K562 (cell line): ENCODE measurements at regions not wholly inside any gene's neighbourhood (a gene's known extent, or its start where the extent isn't known, plus 50 kb on each side); places are given as distances from the start of the nearest gene placed in this dataset.

Source experiments
- ATAC-seq: fragments of 200-7000 bp; cut with Tn5 transposase; 3 replicates; pipeline ENCODE4 v1.9.1; 2020; ENCODE audit warnings: moderate library complexity
- BruUV-seq: library from RNA; stranded (reverse); fragments of 400-500 nt; replicated peaks from 2 replicates; lab custom pipeline; 2021; lab: Mats Ljungman, UMichigan
- CTCF ChIA-PET: fragments of 300-600 bp; formaldehyde crosslinking; extraction: SDS; loops from one replicate; lab custom pipeline; 2021; ENCODE audit warnings: low intra/inter-chr PET ratio; lab: Yijun Ruan, JAX
- POLR2A ChIA-PET: fragments of 300-600, 350-650 bp; sonication (Branson Sonifier 250); formaldehyde crosslinking; extraction: SDS; loops from one replicate; lab custom pipeline; 2021; ENCODE audit warnings: antibody characterized with exemption, inconsistent platforms; lab: Yijun Ruan, JAX
- DNase-seq, 4 experiments: peaks; one replicate each; pipeline versions ENCODE4 v3.0.0 to v3.0.0-alpha.2; 2011 to 2018; ENCODE audit warnings: low spot score in 3 of 4, mixed read lengths in 3 of 4; ENCODE audit errors: extremely low read depth in 1 of 4
- FAIRE-seq: peaks from 2 replicates; lab custom pipeline; 2011; peaks lifted over from hg19 to GRCh38; lab: Jason Lieb, UNC
- H2AFZ ChIP-seq: 2 replicates; pipeline ENCODE4 v1.6.0; 2011; ENCODE audit warnings: low read depth, low read length, control low read depth, inconsistent platforms
- H3K27ac ChIP-seq: fragments of 200-600 bp; 3 replicates; pipeline ENCODE4 v1.8.0; 2011; ENCODE audit warnings: low read depth, mild to moderate bottlenecking, control low read depth, inconsistent platforms, low read length, moderate library complexity, mixed read lengths; ENCODE audit errors: extremely low read depth
- H3K27me3 ChIP-seq, 2 experiments: fragments of 300-600 bp in 1 of 2; 2 replicates in 1 of 2; 3 replicates in 1 of 2; pipeline versions ENCODE4 v1.6.0 to v1.8.0; 2011; ENCODE audit warnings: inconsistent platforms in 2 of 2, low read length in 2 of 2, mild to moderate bottlenecking in 1 of 2, mixed read lengths in 1 of 2, moderate library complexity in 1 of 2; ENCODE audit not compliant: control insufficient read depth in 2 of 2, insufficient read depth in 2 of 2
- H3K36me3 ChIP-seq: fragments of 300-600 bp; 3 replicates; pipeline ENCODE4 v1.8.0; 2011; ENCODE audit warnings: mild to moderate bottlenecking, low read length, inconsistent platforms; ENCODE audit not compliant: control insufficient read depth, insufficient read depth
- H3K4me1 ChIP-seq, 2 experiments: fragments of 200-600 bp in 1 of 2; replicated peaks in 1 of 2; 2 replicates in 1 of 2; 3 replicates in 1 of 2; pipeline versions ENCODE4 v1.5.1 to v1.8.0; 2011; ENCODE audit warnings: inconsistent platforms in 2 of 2, low read length in 2 of 2, mild to moderate bottlenecking in 1 of 2, mixed read lengths in 1 of 2, moderate library complexity in 1 of 2; ENCODE audit not compliant: control insufficient read depth in 2 of 2, insufficient read depth in 2 of 2
- H3K4me2 ChIP-seq: 2 replicates; pipeline ENCODE4 v1.6.1; 2011; ENCODE audit warnings: low read length, control low read depth, inconsistent platforms, mixed read lengths; ENCODE audit not compliant: insufficient read depth
- H3K4me3 ChIP-seq: fragments of 200-600 bp; sonication (generic), shearing (Covaris generic); 2 replicates; pipeline ENCODE4 v1.5.1; 2016; ENCODE audit warnings: control low read depth, inconsistent platforms
- H3K79me2 ChIP-seq: fragments of 200-600 bp; 3 replicates; pipeline ENCODE4 v1.8.0; 2011; ENCODE audit warnings: low read length, inconsistent platforms; ENCODE audit not compliant: control insufficient read depth, insufficient read depth
- H3K9ac ChIP-seq, 2 experiments: 2 replicates each; pipeline versions ENCODE4 v1.6.0 to v1.6.1; 2011; ENCODE audit warnings: low read depth in 2 of 2, low read length in 2 of 2, control low read depth in 1 of 2, inconsistent platforms in 1 of 2, mild to moderate bottlenecking in 1 of 2, mixed read lengths in 1 of 2; ENCODE audit not compliant: insufficient read depth in 1 of 2
- H3K9me1 ChIP-seq: one replicate; pipeline ENCODE4 v1.6.0; 2011; ENCODE audit warnings: inconsistent platforms, mild to moderate bottlenecking, low read length, moderate library complexity; ENCODE audit not compliant: control insufficient read depth, insufficient read depth
- H3K9me3 ChIP-seq: replicated peaks from 2 replicates; pipeline ENCODE4 v1.5.1; 2011; ENCODE audit warnings: low read depth, low read length, inconsistent platforms; ENCODE audit not compliant: control insufficient read depth, insufficient read depth
- H4K20me1 ChIP-seq: replicated peaks from 2 replicates; pipeline ENCODE4 v1.6.1; 2011; ENCODE audit warnings: low read length, inconsistent platforms, mixed read lengths; ENCODE audit not compliant: control insufficient read depth, insufficient read depth
- CBX3 ChIP-seq, 2 experiments: IDR thresholded peaks; 1 replicate in 1 of 2; 2 replicates in 1 of 2; pipeline ENCODE4 v1.6.1; 2012; ENCODE audit warnings: inconsistent platforms in 2 of 2, low read length in 2 of 2, borderline replicate concordance in 1 of 2, control low read depth in 1 of 2
- ELF4 ChIP-seq: fragments of 450-650 bp; formaldehyde crosslinking; IDR thresholded peaks from 2 replicates; pipeline ENCODE4 v1.4.0; 2022; ENCODE audit warnings: missing genetic modification characterization
- FOXJ3 ChIP-seq: sonication (generic); formaldehyde crosslinking; IDR thresholded peaks from 2 replicates; pipeline ENCODE4 v1.4.0; 2020; ENCODE audit warnings: mild to moderate bottlenecking, missing genetic modification reagents
- MAFF ChIP-seq: IDR thresholded peaks from 2 replicates; pipeline ENCODE4 v1.6.1; 2012; ENCODE audit warnings: low read length, improper control_type of control experiment
- PML ChIP-seq: IDR thresholded peaks from 2 replicates; pipeline ENCODE4 v1.6.1; 2012; ENCODE audit warnings: low read length, inconsistent platforms
- RAD51 ChIP-seq: fragments of 450-650 bp; IDR thresholded peaks from 2 replicates; pipeline ENCODE4 v1.7.1; 2016; ENCODE audit warnings: low read depth, mild to moderate bottlenecking, borderline replicate concordance
- XRCC4 ChIP-seq: IDR thresholded peaks from one replicate; pipeline ENCODE4 v1.6.1; 2011; ENCODE audit not compliant: insufficient read depth, insufficient read length; ENCODE audit errors: extremely low read depth
- ZC3H8 ChIP-seq: fragments of 450-650 bp; IDR thresholded peaks from 2 replicates; pipeline ENCODE4 v1.6.1; 2017
- ZNF24 ChIP-seq: fragments of 450-650 bp; IDR thresholded peaks from 2 replicates; pipeline ENCODE4 v1.6.1; 2016
- ZNF586 ChIP-seq: fragments of 450-650 bp; formaldehyde crosslinking; conservative IDR thresholded peaks from 2 replicates; pipeline ENCODE4 v1.4.0; 2020; ENCODE audit warnings: mild to moderate bottlenecking, moderate library complexity
- WGBS: fragments of 100-300 bp; shearing (Covaris generic); methylation state at CpG from one replicate; pipeline ENCODE4 v1.1.6; 2016; ENCODE audit warnings: low coverage, mixed read lengths; ENCODE audit not compliant: insufficient coverage; ENCODE audit errors: missing lambda C conversion rate; 5-methylcytosine and 5-hydroxymethylcytosine counted together
- in situ Hi-C: fragments of 300-500 bp; cut with MboI; formaldehyde crosslinking; loops from 4 replicates; pipeline ENCODE4 v1.15.0; 2018; ENCODE audit warnings: inconsistent platforms, mixed read lengths
- intact Hi-C: fragments of 100-400 bp; cut with micrococcal nuclease; formaldehyde crosslinking; loops from 2 replicates; pipeline ENCODE4 v1.14.2; 2022

- TF ChIP-seq RAD51 (no peak), ZC3H8 (no peak), MAFF (no peak)
Observed at GRCh38 chrX:40945361-40945713, 139.9 kb upstream of the USP9X start (continued).

GRCh38 chrX:40947276-40947675 lies 138.0 kb upstream of the USP9X start:
- Histone ChIP-seq H3K4me2 (no peak overlapping the region), H2AFZ (no peak overlapping the region; the same call in 1 of the 2 replicates), H3K9ac (no peak overlapping the region), H3K9me1 (no peaks in the 10 kb centered on the region)
- DNase-seq, result peak in 1 of 4 experiments; percentile 12
- no TSS peak for BruUV-seq
- CTCF ChIA-PET, result no interaction called here
- WGBS, result 24% methylated on average over 3 of the region's 3 CpGs
- no peak for TF ChIP-seq FOXJ3 (CRISPR knock-in tag)
- no peak for TF ChIP-seq XRCC4
- TF ChIP-seq, all 486 proteins: peak for 0
- H3K79me2 ChIP-seq, result no peaks in the 10 kb centered on the region
- POLR2A ChIA-PET, result interaction anchor here (1.3 kb wide), 1 partner anchor 17 kb away, joined by 3 read pairs; no protein-coding TSS in a partner anchor
- no peaks in the 10 kb centered on the region for H3K9me3 ChIP-seq
- H3K27ac ChIP-seq, result no peak overlapping the region
- no peaks in the 10 kb centered on the region for H3K4me1 ChIP-seq
- H3K27me3 ChIP-seq, result no peaks in the 10 kb centered on the region; a peak in 1 of 5 replicates
- H4K20me1 ChIP-seq, result no peaks in the 10 kb centered on the region
- H3K4me3 ChIP-seq, result no peak overlapping the region
- ATAC-seq, result no peak
- H3K36me3 ChIP-seq, result no peaks in the 10 kb centered on the region
- in situ Hi-C loops (no loop called here), intact Hi-C loops (no loop called here)
- no peak for FAIRE-seq

GRCh38 chrX:40949071-40949470 lies 136.2 kb upstream of the USP9X start:
- 45% methylated on average over 7 of the region's 7 CpGs for WGBS
- no peaks in the 10 kb centered on the region; a peak in 1 of 5 replicates for H3K4me1 ChIP-seq
- ChIA-PET CTCF (no interaction called here), POLR2A (no interaction called here)
- H3K79me2 ChIP-seq, result no peaks in the 10 kb centered on the region
- no peak overlapping the region for H3K9ac ChIP-seq
- H3K27me3 ChIP-seq, result no peaks in the 10 kb centered on the region; a peak in 1 of 5 replicates
- no TSS peak for BruUV-seq
- H3K4me3 ChIP-seq, result no peak overlapping the region
- TF ChIP-seq ZNF24 (no peak), ZNF586 (CRISPR knock-in tag) (no peak), CBX3 (IDR thresholded peaks at IDR 0.05; ENCODE audit: borderline replicate concordance in 1 of 2, low read length in 2 of 2) (no peak), ELF4 (no peak), PML (no peak)
- H3K9me3 ChIP-seq, result no peaks in the 10 kb centered on the region
- no peak for FAIRE-seq
- H3K36me3 ChIP-seq, result no peaks in the 10 kb centered on the region
- intact Hi-C loops, result no loop called here
- no peak overlapping the region for H3K4me2 ChIP-seq
- ATAC-seq, result no peak
- H4K20me1 ChIP-seq, result no peaks in the 10 kb centered on the region
- no peak overlapping the region for H3K27ac ChIP-seq
- no peaks in the 10 kb centered on the region for H3K9me1 ChIP-seq
- no peak for DNase-seq
- in situ Hi-C loops, result no loop called here
- H2AFZ ChIP-seq, result no peak overlapping the region
